ENCODE measurements at regions not wholly inside any gene's neighbourhood (a gene's known extent, or its start where the extent isn't known, plus 50 kb on each side); places are given as distances from the start of the nearest gene placed in this dataset.
A peak's percentile ranks its signal among the peaks of the same experiment; 100 is the strongest.

DNA sequence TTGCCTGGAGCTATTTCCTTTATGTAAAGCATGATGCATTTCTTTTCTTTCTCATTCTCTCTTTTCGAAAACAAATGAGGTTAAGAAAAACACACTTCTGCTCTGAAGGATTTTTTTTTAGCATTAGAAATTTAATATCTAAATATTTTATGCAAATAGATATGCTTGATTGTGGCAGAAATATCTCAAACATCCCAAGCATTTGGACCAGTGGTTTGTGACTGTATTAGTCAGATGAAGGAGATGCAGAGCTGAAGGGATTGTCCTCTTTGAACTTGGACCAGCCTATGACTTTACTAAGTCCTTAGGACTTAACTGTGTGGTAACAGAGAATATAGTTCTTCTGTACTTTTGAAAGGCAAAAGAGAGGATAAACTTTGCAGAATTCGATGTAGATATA, 335.9 kb upstream of the NT5C1B start:
- DNase-seq = no peak

DNA sequence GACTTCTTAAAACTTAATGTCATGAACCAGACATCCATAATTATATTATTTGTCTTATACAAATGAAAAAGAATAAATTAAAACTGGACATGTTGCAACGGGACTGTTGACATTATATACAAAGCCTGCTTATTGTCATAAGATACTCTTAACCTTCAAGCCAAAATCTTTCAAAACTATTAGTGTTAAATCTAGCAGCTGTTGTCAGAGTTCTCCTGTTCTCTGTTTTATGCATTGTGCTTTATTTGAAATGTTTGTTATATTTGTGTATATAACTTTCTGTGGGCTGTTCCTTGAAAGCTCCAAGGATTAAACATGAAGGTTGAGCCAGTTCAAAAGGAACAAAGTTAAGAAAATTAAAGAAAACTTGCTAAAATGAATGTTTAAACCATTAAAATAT, 335.5 kb upstream of the NT5C1B start:
- DNase-seq = no peak

DNA sequence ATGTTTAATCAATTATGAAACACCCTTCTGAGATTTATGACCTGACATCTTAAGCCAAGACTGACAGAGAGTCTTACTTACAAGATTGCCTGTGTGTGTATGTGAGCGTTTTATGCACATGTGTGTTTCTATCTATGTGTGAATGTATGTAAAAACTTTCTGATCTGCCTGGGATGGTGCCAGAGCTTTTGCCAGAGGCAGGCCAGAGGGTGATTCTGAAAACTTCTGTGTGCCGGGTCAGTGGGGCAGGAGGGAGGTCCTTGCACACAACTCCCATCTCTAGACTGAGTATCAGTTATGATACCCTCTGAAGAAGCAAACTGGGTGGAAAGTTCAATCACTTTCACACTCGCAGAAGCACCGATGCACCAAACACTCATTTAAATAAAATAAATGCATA, 335.0 kb upstream of the NT5C1B start:
- DNase-seq = no peak

DNA sequence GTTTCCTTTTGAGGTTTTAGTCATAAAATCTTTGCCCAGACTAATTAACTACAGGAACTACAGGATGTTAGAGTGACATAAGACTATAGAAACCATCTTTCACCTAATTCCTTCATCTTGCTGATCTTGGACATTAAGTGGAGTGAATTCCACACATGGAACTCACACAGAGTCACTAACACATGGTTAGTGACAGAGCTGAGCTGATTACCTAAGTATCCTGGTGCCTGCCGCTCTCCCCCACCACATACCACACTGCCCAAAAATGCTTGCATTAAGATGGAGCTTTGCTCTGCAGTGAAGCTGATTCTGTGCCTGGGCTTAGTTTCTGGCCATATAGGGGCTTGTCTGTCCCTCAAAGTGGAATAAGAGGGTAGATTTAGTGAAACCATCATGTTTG, 332.9 kb upstream of the NT5C1B start:
- no peak for DNase-seq

DNA sequence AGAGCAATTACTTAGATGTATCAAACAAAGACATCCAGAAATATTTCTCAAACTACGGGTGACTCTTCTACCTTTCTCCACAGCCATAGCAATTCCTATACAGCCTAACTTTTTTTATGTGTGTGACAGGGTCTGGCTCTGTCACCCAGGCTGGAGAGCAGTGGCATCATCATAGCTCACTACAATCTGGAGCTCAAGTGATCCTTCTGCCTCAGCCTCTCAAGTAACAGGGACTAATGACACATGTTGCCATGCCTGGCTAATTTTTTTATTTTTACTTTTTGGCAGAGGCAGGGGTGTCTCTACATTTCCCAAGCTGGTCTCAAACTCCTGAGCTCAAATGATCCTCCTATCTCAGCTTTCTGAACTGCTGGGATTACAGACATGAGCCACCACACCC, 328.9 kb upstream of the NT5C1B start:
- DNase-seq = no peak

DNA sequence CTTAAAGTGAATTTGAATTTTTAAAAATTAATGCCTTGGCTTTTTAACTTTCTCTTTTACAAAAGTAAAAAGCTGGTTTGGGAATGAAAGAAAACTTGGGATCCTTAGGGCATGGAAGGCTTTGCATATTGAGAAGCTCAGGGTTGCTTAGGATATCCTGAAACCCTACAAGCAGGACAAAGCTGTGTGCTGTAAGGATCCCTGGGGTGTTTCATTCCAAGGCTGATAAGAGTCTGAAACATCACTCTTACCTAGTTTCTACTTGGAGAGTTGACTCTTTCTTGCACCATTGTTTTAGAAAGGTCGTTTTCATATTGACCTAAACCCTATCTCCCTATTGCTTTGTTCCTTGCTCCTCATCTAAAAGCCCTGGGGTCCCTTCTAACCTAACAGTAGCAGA, 325.9 kb upstream of the NT5C1B start:
- DNase-seq = no peak

DNA sequence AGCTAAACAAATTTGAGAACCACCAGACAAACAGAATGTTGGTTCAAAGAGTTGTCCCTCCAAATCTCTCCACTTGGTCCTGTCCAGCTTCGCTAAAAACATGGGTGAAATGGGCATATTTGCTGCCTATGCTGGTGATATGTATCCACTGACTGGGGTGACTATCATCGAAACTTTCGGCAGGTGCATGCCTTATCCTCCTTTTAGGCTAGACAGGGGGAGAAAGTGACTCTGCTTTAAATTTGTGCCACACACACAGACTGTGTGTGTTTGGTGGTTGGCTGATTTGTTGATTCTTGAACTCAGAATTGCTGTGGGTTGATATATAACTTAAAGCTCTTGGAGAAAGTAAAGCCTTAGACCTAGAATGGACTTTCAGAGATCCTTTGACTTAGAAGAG, 324.1 kb upstream of the NT5C1B start:
- no peak for DNase-seq

DNA sequence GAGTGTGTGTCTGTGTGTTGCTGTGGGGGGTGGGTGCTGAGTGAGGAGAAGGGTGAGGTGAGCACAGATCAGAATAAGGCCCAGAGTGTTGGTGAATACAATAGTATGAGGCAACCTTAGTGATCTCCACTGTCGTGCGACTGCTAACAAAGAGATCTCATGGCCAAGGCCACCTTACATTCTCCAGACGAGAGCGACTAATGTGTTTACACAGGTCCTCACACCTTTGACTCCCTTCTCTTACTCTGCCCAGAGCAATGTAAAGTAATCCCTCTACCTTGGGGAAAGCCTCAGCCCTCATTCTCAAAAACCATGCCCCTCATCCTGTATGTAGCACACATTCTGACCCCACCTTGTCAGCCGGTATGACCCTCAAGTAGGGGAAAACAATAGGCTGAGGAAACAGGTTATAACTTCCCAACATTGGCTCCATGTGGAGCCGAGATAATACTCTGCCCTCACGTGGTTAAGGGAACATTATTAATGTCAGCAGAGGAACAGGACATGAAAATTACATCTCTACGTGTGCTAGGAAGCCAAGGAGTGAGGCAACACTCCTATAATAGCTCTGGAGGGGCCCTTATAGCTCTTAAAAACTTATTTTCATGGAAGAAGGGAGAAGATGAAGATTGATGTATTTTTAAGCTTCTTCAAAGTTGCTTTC, 323.0 kb upstream of the NT5C1B start:
- no peak for DNase-seq

DNA sequence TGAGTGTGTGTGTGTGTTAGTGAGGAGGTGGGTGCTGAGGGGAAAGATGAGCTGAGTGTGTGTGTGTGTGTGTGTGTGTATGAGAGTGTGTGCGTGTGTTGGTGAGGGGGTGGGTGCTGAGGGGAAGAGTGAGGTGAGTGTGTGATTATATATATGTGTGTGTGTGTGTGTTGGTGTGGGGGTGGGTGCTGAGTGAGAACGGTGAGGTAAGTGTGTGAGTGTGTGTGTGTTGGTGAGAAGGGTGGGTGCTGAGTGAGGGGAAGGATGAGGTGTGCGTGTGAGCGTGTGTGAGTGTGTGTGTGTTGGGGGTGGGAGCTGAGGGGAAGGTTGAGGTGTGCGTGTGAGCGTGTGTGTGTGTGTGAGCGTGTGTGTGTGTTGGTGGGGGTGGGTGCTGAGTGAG, 322.0 kb upstream of the NT5C1B start:
- no peak for DNase-seq

DNA sequence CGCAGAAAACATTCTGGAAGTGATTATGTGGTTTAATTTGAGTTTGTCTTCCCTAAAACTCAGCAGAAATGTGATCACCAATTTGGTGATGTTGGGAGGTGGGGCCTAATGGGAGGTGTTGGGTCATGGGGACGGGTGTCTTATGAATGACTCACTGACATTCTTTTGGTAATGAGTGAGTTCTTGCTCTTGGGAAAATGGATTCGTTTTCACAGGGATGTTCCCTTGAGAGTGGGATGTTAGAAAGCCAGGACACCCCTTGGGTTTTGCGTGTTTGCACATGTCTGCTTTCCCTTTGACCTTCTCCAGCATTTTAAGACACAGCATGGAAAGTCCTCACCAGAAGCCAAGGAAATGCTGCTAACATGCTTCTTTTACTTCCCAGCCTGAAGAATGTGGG, 321.5 kb upstream of the NT5C1B start:
- no peak for DNase-seq

DNA sequence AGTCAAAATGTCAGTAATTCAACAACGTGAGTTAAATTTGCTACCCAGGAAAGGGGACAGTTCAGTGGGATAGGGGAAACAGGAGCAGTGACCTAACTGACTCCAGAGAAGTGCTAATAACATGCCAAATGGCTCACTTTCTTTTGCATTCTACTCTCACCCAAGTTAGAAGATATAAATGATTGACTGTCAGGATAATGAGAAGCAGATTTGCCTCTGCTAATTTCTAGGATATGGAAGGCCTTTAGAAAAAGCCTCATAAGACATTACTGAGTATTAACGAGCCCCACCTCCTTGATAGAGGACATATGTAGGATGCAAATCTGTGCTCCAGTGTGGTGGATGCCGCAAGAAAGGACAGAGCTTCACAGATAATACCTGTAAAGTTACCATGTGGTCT, 318.6 kb upstream of the NT5C1B start:
- peak; percentile 28 for DNase-seq

DNA sequence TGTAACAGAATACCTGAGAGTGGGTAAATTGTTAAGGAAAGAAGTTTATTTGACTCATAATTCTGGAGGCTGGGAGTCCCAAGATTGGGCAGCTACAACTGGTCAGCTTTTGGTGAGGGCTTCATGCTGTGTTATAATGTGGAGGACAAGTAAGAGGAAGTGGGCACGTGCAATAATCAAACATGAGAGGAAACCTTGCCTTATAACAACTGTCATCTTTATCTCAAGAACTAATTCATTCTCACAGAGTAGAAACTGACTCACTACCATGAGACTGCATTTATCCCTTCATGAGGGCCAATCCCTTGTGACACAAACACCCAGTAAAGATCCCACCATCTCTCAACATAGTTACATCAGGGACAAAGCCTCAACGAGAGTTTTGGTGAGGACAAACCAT, 318.1 kb upstream of the NT5C1B start:
- DNase-seq = no peak

DNA sequence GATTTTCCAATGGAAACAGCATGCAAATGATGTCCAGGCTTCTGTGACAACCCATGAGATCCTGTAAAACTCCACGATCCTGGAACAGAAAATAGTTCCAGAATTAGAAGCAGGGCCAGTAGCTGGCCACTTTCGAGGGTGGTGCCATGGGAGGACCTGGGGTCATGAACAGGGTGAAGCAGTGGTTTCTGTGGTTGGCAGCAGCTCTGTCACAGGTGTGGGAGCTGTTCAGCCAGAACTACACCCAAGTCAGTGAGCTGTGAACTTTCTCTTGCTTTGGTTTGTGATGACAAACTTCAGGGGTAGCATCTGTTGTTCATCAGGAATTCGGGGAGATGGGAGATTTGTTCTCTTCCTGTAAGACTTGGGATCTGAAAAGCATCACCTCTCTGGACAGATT, 314.4 kb upstream of the NT5C1B start:
- DNase-seq = no peak

DNA sequence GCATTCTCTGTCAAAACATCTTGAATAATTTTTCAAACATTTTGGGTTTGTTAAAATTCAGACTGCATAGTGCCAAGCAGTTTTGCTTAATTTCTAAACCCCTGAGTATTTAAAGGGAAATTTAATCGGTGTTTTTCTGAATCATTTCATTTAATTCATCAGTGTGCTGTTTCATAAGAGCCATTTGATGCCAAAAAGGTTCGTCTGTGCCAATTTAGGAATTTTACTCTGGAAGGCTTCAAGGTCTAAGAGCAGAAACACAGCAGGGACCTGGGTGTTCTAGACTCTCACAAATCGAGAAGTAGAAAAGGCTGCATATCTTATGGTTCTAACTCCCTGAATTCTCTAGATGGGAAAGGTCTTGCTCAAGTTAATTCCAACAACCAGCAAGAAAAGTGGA, 311.9 kb upstream of the NT5C1B start:
- no peak for DNase-seq

DNA sequence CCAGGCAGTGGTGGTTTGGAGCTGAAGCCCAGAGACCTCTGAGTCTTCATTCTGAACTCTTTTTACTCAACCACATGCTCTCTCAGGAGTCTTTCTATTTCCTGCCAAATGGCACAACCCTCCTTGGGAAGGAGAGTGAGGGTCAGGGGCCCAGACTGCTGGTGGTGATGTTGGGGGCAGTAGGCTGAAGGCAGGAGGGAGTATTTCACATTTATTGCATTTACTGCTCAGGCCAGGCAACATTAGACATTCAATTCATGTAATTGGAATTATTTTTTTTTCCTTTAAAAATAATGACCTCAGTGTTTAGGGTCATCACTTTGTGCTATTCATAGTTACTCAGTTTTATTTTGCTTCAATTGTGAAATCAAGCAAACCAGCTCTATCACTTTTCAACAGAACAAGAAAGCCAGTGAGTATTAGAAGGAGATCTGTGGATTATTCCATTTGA, 311.3 kb upstream of the NT5C1B start:
- DNase-seq = no peak

DNA sequence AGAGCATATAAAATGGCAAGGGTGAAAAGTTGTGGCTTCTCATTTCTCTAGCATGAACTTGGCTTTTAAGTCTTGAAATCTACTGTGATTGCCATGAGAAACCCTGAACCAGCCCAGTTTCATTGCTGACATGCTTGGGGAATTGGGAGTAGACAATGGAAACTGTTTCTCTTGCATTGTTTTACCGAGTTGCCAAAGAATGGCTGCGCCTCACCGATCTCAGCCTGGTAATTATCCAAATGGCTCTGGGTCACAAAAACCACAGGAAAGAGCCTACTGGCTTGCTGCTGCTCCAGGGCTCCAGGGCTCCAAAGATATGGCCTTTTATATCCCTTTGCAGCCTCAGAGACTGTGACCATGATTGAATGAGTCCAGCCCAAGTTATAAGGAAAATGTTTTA, 310.4 kb upstream of the NT5C1B start:
- DNase-seq = no peak

DNA sequence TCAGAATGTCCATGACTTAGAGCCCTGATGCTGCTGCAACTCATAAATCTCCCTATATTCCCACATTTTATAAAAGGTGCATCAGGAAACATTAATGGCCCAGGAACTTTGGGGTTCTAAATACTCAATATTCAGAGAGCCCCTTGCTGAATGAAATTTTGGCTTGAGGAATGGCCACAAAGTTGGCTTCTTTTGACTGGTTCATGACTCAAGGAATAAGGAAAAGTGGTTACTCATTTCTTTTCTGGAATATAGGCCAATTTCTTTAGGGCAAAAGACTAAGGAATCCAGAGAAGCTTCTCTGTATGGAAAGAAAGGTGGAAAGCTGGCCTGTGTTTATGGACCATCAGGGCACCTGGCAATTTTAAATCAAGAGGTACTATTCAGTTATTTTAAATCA, 308.9 kb upstream of the NT5C1B start:
- no peak for DNase-seq

DNA sequence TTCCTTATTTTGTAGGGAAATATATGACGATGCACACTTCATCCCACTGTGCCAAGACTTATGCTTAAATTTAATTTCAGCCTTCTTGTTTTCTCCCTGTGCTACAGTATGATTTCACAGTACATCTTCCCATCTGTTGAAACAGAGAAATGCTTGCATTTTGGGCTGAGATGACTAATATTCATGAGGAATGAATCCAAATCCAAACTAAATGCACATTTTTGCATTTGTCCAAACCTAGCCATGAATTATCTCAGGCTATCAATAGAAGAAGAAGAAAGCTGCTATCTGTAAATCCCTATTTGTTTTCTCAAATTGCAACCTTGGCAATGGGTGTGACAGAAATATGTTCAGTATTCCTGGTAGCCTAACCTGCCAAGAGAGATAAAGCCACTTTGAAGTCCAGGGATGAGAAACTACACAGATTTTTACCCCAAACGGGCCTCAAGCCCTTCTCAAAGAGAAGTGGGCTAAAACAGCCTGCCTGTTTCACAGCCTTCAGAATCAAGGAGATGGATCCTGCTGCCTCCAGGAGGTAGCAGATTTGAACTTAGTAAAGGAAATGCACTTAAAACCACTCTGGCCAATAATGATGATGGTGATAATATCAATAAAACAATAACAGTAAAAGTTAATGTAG, 306.9 kb upstream of the NT5C1B start:
- DNase-seq = peak; percentile 90

DNA sequence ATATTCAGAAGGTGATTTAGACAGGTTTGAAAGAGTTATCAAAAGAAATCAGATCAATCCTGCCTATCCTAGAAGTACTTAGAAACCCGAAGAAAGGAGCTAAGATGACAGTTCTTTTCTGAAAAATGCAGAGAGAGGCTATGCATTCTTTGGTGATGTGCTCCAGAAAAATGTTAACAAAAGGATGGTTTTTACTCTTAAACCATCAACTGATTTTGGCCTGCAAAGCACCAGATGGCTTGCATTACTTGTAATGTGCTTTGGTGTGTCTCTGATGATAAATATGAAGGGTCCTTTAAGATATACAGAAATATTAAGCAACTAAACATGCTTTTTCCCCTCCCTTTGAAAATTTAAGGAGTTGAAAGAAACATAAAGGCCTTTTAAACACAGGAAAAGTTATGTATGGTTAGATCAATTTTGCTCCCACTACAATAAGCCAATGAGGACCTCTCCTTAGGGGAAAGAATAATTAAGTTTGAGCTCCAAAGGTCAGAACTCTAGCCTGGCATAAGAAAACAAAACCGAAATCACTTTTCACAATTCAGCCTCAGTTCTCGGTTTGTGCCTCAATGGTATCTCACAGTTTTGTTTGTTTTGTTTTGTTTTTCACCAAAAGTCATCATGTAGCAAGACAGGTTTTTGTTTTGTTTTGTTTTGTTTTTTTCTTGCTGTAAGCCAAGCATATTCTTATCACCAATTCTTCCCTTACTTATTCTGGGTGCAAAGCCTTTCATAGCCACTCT, 302.4 kb upstream of the NT5C1B start:
- peak; percentile 54 for DNase-seq

DNA sequence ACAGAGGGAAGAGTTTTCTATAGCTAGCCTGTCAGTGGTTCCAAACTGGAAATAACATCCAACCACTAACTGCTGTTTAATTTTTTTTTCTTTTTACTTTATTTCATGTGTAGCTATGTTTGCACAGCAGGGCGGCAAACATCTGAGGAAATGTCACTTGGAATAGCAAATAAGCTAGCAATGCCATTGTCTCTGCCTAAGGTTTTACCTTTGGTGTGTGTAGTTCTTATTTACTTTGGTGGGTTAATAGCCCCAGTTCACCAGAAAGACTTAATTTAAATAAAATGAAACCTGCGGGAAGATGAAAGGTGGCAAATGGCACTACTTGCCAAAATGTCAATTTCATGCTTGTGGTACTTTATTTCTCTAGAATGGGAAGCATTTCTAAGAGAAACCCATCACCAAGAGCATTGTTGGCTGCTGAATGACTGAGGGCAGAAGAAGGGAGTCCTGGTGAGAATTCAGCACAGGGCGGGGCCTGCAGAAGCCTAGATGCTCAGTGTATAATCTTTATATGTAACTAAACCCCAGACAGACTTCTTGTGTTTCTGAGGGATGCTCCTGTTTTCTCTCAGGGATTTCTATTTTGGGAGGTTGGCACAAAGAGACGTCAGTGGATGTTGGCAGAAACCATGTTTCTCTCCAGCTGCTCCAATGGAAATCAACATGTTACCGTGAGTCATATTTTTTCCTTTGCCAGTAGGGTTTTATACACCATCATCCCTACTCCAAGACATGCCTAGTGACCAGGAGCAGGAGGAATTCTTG, 300.4 kb upstream of the NT5C1B start:
- no peak for DNase-seq

DNA sequence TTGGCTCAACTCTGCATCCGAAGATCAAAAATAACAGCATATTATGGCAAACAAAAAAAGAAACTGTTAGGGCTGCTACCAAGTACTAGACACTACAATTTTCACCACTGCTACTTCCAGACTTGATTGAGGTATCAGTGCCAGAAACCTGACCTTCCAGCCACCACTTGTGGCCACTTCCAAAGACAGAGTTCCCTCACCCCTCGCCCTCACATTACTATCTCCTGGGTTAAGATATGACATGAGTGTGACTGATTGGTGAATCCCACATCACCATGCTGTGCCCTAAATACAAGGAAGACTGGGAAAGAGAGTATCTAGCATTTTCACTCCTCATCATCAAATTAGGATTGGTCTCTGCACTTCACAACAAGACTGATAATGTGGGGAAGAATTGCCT, 296.1 kb upstream of the NT5C1B start:
- DNase-seq = no peak

DNA sequence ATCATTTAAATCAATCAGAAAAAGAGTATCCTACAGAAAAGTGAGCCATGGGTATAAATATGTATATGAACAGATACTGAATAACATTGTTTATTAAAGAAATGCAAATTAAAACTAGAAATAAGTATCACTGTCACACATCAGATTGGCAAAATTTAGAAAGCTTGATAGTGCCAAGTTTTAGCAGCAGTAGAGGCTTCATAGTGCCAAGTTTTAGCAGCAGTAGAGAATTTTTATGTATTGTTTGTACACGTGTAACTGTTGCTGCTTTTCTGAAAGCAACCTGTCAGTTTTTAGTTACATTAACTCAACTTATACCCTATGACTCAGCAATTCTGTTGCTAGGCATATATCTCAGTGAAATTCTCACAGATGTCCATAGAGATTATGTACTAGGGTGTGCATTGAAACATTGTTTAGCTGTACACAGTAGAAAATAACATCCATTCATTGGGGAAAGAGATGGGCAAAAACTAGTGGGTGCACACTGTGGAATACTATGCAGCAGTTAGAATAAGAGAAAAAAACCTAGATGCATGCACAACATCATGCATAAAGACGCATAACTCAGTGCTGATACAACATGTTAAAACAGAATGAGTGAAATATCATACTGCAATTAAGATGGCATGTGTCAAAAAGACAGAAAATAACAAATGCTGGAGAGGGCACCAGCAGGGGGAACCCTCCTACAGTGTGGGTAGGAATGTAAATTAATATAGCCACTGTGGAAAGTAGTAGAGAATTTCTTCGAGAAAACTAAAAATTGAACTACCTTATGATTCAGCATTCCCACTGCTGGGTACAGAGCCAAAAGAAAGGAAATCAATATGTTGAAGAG, 294.5 kb upstream of the NT5C1B start:
- no peak for DNase-seq

Data from skin of body (tissue), 1 donor.